ENCODE measurements at regions not wholly inside any gene's neighbourhood (a gene's known extent, or its start where the extent isn't known, plus 50 kb on each side); places are given as distances from the start of the nearest gene placed in this dataset.

DNA sequence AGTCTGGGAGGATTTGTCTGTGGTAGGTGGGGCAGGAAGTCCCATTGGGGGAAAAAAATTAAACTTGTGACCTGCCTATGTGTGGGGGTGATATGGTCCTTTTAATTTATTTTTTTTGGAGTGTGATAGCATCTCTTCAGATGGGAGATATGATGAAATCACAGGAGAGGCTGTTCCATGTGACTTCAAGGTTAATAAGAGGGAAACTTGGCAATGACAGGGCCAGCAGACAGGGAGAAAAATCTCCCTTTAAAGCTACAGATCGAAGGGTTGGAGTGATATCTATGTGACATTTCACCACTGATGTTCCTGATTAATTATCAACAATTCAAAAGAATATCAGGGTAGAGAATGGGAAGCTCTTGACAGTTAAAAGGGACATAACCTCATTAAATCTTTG, 886.9 kb downstream of the TUSC7 start:
- no peaks in the 10 kb centered on the region for H3K9me3 Mint-ChIP-seq
- no peaks in the 10 kb centered on the region for H3K36me3 Mint-ChIP-seq
- no peak overlapping the region for H3K27ac Mint-ChIP-seq
- H3K4me3 Mint-ChIP-seq: no peak overlapping the region
- H3K27me3 Mint-ChIP-seq: no peaks in the 10 kb centered on the region
- no peaks in the 10 kb centered on the region for H3K4me1 Mint-ChIP-seq
- ATAC-seq: no peak

GRCh38 chr3:117597865-117598264, 888.3 kb downstream of the TUSC7 start:
- Mint-ChIP-seq H3K9me3 (no peaks in the 10 kb centered on the region), H3K4me1 (no peaks in the 10 kb centered on the region), H3K27ac (no peak overlapping the region), H3K36me3 (no peaks in the 10 kb centered on the region), H3K27me3 (no peaks in the 10 kb centered on the region), H3K4me3 (no peak overlapping the region)
- ATAC-seq: no peak

DNA sequence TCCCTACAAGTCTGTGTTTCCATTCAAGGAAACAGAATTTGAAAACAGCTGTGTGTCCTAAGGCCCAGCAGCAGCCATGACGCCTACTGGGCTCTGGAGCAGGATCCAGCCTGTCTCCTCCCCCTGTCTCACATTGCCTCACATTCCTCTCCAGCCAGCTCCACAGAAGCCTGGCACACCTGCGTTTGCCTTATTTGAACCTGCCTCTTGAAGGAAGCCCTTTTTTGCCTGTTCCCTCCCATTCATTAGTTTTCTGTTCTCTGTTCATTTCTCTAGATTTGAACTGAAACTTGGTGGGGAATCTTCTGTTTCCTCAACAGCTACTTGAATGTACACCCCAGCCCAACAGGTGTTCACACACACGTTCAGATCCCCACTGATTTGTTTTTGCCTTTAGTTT, 890.5 kb downstream of the TUSC7 start:
- Mint-ChIP-seq H3K27ac (no peak overlapping the region), H3K36me3 (no peaks in the 10 kb centered on the region)
- ATAC-seq: no peak

DNA sequence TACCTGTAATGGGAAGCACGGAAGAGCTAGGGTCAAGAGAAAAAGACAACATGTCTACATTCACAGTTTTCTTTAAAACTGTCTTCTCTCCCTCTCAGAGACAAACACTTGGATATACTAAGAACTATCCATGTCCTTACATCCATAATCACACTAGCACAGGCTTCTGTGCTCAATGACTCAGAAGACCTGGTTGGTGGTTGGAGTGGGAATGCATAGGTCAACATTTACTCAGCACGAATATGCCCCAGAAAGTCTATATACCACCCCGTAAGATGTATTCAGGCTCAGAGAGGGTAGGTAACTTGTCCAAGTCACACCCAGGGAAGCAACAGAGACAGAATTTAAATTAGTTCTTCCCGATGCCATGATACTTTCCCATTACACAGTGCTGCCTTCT, 891.1 kb downstream of the TUSC7 start:
- H3K4me3 Mint-ChIP-seq: no peak overlapping the region
- no peak for ATAC-seq

More for the DNA sequence above, 890.5 kb downstream of the TUSC7 start:
- Mint-ChIP-seq H3K27me3 (no peaks in the 10 kb centered on the region), H3K9me3 (no peaks in the 10 kb centered on the region), H3K4me1 (no peaks in the 10 kb centered on the region), H3K4me3 (no peak overlapping the region)

DNA sequence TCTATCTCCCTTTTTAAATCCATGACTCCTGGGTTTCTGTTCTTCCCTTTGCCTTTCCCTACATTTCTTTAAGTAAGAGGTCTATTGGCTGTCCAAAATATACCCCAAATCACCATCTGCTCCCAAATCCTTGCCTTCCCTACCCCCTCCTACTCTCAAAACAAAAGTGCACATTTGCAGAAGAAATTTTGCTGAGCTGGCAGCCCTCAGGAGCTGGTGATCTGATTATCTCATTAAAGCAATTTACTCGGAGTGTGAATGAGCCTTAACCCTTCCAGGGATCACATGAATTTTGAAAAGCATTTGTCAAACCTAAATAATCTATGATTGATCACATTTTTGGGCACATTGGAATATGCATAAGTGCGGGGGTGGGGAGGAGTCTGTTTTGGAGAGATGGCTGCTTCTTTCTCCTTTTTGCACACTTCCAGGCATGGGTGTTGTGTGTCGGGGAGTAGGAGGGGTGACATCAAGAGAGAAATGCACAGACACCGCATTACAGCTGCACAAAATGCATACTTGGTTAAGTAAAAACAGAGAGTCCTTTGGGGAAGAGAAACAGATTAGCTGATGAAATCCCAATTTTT, 892.6 kb downstream of the TUSC7 start:
- no peaks in the 10 kb centered on the region for H3K36me3 Mint-ChIP-seq
- no peaks in the 10 kb centered on the region for H3K27me3 Mint-ChIP-seq
- H3K4me3 Mint-ChIP-seq: no peak overlapping the region
- H3K4me1 Mint-ChIP-seq: no peaks in the 10 kb centered on the region
- no peak for ATAC-seq
- H3K9me3 Mint-ChIP-seq: no peaks in the 10 kb centered on the region
- H3K27ac Mint-ChIP-seq: no peak overlapping the region

More for the DNA sequence above, 891.1 kb downstream of the TUSC7 start:
- Mint-ChIP-seq H3K36me3 (no peaks in the 10 kb centered on the region), H3K27me3 (no peaks in the 10 kb centered on the region), H3K4me1 (no peaks in the 10 kb centered on the region), H3K27ac (no peak overlapping the region), H3K9me3 (no peaks in the 10 kb centered on the region)

DNA sequence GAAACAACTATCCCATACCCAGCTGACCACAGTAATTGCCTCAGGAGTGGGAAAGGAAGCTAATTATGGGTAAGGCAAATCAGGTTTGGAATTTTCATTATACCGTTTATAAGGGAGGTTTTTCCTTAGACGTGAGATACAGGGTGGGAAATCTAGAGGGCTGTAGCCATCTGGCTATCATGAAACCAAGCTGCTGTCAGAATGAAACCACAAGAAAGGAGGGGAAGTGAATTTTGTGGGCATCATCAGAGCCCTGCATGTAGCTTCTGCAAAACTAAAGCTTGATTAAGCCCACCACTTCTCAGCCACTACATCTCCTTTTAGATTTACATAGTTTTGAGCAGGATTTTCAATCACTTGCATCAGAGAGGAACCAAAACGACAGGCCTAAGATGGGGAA, 893.5 kb downstream of the TUSC7 start:
- H3K36me3 Mint-ChIP-seq: no peaks in the 10 kb centered on the region

DNA sequence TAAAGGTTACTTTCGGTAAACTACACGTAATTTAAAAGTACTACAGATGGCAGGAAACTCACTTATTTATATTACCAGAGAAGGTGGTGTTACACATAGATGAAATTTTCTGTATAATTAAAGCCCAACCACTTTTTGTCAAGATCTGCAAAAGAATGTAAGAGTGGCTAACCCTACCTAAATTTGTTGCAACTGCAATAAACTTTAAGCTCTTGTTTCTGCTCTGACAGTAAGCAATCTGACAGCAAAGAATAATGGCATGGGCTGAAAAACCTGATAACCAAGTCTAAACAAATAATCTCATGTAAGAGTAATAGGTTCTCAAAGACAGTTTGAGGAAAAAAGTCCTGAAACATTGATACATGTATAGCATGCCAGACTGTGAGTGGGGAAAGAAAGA, 897.3 kb downstream of the TUSC7 start:
- H3K27me3 Mint-ChIP-seq: no peaks in the 10 kb centered on the region
- ATAC-seq: no peak
- no peak overlapping the region for H3K4me3 Mint-ChIP-seq
- no peaks in the 10 kb centered on the region for H3K4me1 Mint-ChIP-seq
- no peaks in the 10 kb centered on the region for H3K36me3 Mint-ChIP-seq
- peaks cover 3% of the 10 kb centered on the region for H3K9me3 Mint-ChIP-seq
- H3K27ac Mint-ChIP-seq: no peak overlapping the region

More for the DNA sequence above, 893.5 kb downstream of the TUSC7 start:
- H3K4me1 Mint-ChIP-seq: no peaks in the 10 kb centered on the region
- H3K27me3 Mint-ChIP-seq: no peaks in the 10 kb centered on the region
- no peak overlapping the region for H3K27ac Mint-ChIP-seq
- H3K9me3 Mint-ChIP-seq: no peaks in the 10 kb centered on the region
- no peak overlapping the region for H3K4me3 Mint-ChIP-seq
- ATAC-seq: no peak

DNA sequence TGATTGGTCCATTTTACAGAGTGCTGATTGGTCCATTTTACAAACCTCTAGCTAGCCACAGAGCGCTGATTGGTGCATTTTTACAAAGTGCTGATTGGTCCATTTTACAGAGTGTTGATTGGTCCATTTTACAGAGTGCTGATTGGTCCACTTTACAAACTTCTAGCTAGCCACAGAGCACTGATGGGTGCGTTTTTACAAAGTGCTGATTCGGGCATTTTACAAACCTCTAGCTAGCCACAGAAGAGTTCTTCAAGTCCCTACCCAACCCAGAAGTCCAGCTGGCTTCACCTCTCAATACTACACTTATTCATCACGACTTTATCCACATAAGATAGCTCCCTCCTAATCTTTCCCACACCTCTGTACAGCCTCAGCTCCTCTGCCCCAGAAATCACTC, 899.8 kb downstream of the TUSC7 start:
- H3K27ac Mint-ChIP-seq: no peak overlapping the region
- H3K36me3 Mint-ChIP-seq: no peaks in the 10 kb centered on the region
- no peak overlapping the region for H3K4me3 Mint-ChIP-seq
- no peak for ATAC-seq
- no peaks in the 10 kb centered on the region for H3K27me3 Mint-ChIP-seq
- peaks cover 3% of the 10 kb centered on the region for H3K9me3 Mint-ChIP-seq
- H3K4me1 Mint-ChIP-seq: no peaks in the 10 kb centered on the region

- H3K4me1 Mint-ChIP-seq: no peaks in the 10 kb centered on the region
- H3K27me3 Mint-ChIP-seq: no peaks in the 10 kb centered on the region
- H3K27ac Mint-ChIP-seq: no peak overlapping the region
- peaks cover 3% of the 10 kb centered on the region for H3K9me3 Mint-ChIP-seq
- no peak for ATAC-seq
- H3K36me3 Mint-ChIP-seq: no peaks in the 10 kb centered on the region
- no peak overlapping the region for H3K4me3 Mint-ChIP-seq
These were observed 900.6 kb downstream of the TUSC7 start for GRCh38 chr3:117610156-117610555.

DNA sequence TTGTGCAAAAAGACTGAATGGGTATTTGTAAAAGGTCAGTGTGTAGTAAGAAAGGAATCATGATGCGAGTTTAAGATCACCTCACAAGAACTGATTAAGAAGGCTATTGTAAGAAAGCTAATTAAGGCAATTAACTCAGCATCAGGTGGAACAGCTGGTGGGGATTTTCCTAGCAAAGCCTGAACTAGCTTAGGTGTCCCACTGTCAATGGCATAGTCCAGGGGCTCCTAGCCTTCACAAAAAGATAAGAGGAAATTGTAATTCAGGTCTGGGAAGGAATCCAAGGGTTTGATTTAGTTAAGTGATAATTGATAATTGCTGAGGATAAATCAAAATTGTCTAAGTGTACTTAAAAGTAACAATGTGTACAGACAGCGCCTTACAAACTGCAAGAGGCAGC, 901.6 kb downstream of the TUSC7 start:
- H3K27ac Mint-ChIP-seq: no peak overlapping the region
- ATAC-seq: no peak

DNA sequence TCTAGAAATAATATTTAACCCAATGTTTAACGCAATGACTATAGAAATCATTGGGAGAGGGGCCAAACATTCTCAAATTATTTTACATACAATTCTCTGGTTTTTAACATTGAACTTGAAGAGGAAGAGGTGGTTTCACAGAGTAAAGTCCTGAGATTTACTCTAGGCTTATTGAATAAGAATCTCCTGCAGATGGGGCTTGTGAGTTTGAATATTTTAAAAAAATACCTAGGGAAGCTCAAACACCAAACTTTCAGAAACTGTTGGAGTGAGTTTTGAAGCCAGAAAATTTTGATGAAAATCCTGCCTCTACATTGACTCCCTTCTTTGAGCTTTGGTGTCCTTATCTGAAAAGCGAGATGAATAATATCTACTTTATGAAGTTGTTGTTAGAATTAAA, 906.6 kb downstream of the TUSC7 start:
- Mint-ChIP-seq H3K27me3 (no peaks in the 10 kb centered on the region), H3K4me3 (no peak overlapping the region), H3K36me3 (no peaks in the 10 kb centered on the region), H3K4me1 (no peaks in the 10 kb centered on the region), H3K9me3 (no peaks in the 10 kb centered on the region), H3K27ac (no peak overlapping the region)
- no peak for ATAC-seq

More for the DNA sequence above, 901.6 kb downstream of the TUSC7 start:
- no peaks in the 10 kb centered on the region for H3K4me1 Mint-ChIP-seq
- H3K9me3 Mint-ChIP-seq: peaks cover 3% of the 10 kb centered on the region
- H3K4me3 Mint-ChIP-seq: no peak overlapping the region
- no peaks in the 10 kb centered on the region for H3K36me3 Mint-ChIP-seq
- H3K27me3 Mint-ChIP-seq: no peaks in the 10 kb centered on the region

GRCh38 chr3:117617906-117618305, 908.3 kb downstream of the TUSC7 start:
- H3K36me3 Mint-ChIP-seq: no peaks in the 10 kb centered on the region
- H3K27ac Mint-ChIP-seq: no peak overlapping the region
- H3K27me3 Mint-ChIP-seq: no peaks in the 10 kb centered on the region
- H3K4me3 Mint-ChIP-seq: no peak overlapping the region
- no peaks in the 10 kb centered on the region for H3K4me1 Mint-ChIP-seq
- H3K9me3 Mint-ChIP-seq: no peaks in the 10 kb centered on the region
- no peak for ATAC-seq

DNA sequence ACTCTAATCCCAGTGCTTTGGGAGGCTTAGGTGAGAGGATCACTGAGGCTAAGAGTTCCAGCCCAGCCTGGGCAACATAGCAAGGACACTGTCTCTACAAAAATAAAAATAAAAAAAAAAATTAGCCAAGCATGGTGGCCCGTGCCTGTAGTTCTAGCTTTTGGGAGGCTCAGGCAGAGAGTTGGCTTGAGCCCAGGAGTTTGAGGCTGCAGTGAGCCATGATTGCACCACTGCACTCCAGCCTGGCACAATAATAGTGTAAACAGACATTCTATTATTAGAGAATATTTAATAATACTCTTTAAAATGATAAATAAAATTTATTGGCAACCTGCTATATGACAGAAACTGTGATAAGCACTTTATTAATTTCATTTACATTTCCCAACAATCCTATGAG, 908.9 kb downstream of the TUSC7 start:
- Mint-ChIP-seq H3K4me1 (no peaks in the 10 kb centered on the region), H3K27me3 (no peaks in the 10 kb centered on the region), H3K4me3 (no peak overlapping the region), H3K27ac (no peak overlapping the region), H3K36me3 (no peaks in the 10 kb centered on the region), H3K9me3 (no peaks in the 10 kb centered on the region)
- no peak for ATAC-seq

DNA sequence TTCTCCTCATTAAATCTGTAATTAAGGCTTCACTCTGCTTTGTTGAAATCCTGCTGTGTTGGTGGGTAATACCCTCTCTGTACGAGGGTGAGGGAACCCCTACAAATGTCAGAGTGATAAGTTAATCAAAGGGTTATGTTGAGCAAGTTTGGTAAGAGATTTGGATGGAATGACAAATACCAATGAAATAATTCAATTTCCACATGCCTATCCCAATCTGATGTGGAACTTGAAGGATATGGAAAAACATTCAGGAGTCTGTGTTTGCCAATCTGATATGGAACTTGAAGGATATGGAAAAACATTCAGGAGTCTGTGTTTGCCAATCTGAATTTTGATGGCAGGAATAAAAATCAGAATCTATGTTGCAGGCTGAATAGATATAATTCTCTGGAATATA, 910.2 kb downstream of the TUSC7 start:
- Mint-ChIP-seq H3K9me3 (no peaks in the 10 kb centered on the region), H3K36me3 (no peaks in the 10 kb centered on the region), H3K27me3 (no peaks in the 10 kb centered on the region), H3K27ac (no peak overlapping the region), H3K4me3 (no peak overlapping the region), H3K4me1 (no peaks in the 10 kb centered on the region)
- ATAC-seq: no peak

DNA sequence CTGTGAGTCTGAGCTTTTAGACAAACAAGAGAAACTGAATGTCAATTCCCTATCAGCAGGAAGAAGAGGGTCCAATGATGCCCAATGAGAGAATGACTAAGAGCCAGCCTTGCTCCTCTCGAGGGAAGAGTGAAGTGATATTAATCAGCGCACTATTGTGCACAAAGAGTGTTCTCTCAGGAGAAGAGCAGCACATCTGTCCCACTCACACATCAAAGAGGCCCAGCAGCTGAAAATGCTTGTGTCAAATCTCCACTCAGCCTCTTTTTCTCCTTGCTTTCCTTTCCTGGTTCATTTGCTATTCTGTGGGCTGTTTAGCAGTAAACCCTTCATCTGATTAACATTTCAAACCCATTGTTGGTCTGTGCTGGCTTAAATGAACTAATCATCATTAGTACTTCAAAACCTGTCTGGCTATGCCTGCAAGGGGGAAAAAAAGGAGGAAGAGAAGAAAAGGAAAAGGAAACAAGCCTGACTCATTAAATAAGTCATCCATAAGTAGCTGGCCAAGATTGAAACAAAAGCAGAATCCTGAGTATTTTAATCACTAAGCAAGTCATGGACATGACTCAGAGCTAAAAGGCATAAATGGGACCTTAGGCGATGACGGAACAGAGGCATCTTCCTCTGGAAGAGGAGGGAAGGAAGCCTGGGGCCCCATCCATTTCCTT, 912.7 kb downstream of the TUSC7 start:
- no peak for ATAC-seq
- no peak overlapping the region for H3K4me3 Mint-ChIP-seq
- no peaks in the 10 kb centered on the region for H3K27me3 Mint-ChIP-seq
- no peak overlapping the region for H3K27ac Mint-ChIP-seq
- no peaks in the 10 kb centered on the region for H3K36me3 Mint-ChIP-seq
- no peaks in the 10 kb centered on the region for H3K4me1 Mint-ChIP-seq
- H3K9me3 Mint-ChIP-seq: no peaks in the 10 kb centered on the region

GRCh38 chr3:117624424-117624823, 914.8 kb downstream of the TUSC7 start:
- H3K36me3 Mint-ChIP-seq: no peaks in the 10 kb centered on the region
- no peak for ATAC-seq
- no peaks in the 10 kb centered on the region for H3K9me3 Mint-ChIP-seq
- H3K27me3 Mint-ChIP-seq: peaks cover 6% of the 10 kb centered on the region
- H3K4me3 Mint-ChIP-seq: no peak overlapping the region
- no peaks in the 10 kb centered on the region for H3K4me1 Mint-ChIP-seq
- H3K27ac Mint-ChIP-seq: no peak overlapping the region
